HCT116 (cell line): ENCODE measurements at regions not wholly inside any gene's neighbourhood (a gene's known extent, or its start where the extent isn't known, plus 50 kb on each side); places are given as distances from the start of the nearest gene placed in this dataset.

ENCODE experiments used
- CEBPB ChIP-seq: IDR thresholded peaks from 2 replicates; pipeline ENCODE4 v1.6.1; 2012; ENCODE audit warnings: low read depth
- EGR1 ChIP-seq: IDR thresholded peaks from 2 replicates; pipeline ENCODE4 v1.6.1; 2012; ENCODE audit warnings: low read depth
- EZH2 ChIP-seq: fragments of 200-600 bp; sonication (generic); IDR thresholded peaks from 2 replicates; pipeline ENCODE4 v1.6.1; 2017; ENCODE audit warnings: antibody characterized with exemption, mixed run types
- JUND ChIP-seq: IDR thresholded peaks from 2 replicates; pipeline ENCODE4 v1.6.1; 2012
- POLR2A ChIP-seq: IDR thresholded peaks from 2 replicates; pipeline ENCODE4 v1.7.0; 2011; ENCODE audit warnings: borderline replicate concordance; ENCODE audit not compliant: insufficient read depth, insufficient read length; ENCODE audit errors: extremely low read depth
- POLR2AphosphoS5 ChIP-seq: IDR thresholded peaks from 2 replicates; pipeline ENCODE4 v1.6.1; 2011; ENCODE audit warnings: mild to moderate bottlenecking, low read depth, low read length, moderate library complexity
- RAD21 ChIP-seq: IDR thresholded peaks from 2 replicates; pipeline ENCODE4 v1.6.1; 2012; ENCODE audit warnings: low read depth, mild to moderate bottlenecking
- SIN3A ChIP-seq: IDR thresholded peaks from 2 replicates; pipeline ENCODE4 v1.6.1; 2012; ENCODE audit warnings: low read depth
- TCF7L2 ChIP-seq: IDR thresholded peaks from 2 replicates; pipeline ENCODE4 v1.7.0; 2011; ENCODE audit warnings: borderline replicate concordance, inconsistent platforms; ENCODE audit not compliant: insufficient read depth, insufficient read length; ENCODE audit errors: extremely low read depth
- YY1 ChIP-seq: IDR thresholded peaks from 2 replicates; pipeline ENCODE4 v1.6.1; 2011; ENCODE audit warnings: low read length, low read depth, moderate library complexity, mild to moderate bottlenecking; ENCODE audit not compliant: insufficient replicate concordance; ENCODE audit errors: extremely low read depth
- ZNF274 ChIP-seq: fragments of 200-500 bp; sonication (Bioruptor generic); IDR thresholded peaks from 2 replicates; pipeline ENCODE4 v1.6.1; 2014; ENCODE audit warnings: mild to moderate bottlenecking, low read depth, low read length, inconsistent platforms
- TF ChIP-seq, protein P1 (sequence below), 3 experiments: fragments of 200-600 bp in 1 of 3; sonication (generic) in 1 of 3; IDR thresholded peaks in 2 of 3; conservative IDR thresholded peaks in 1 of 3; 2 replicates each; pipeline ENCODE4 v1.5.1; 2012 to 2017; ENCODE audit warnings: low read depth in 2 of 3, low read length in 2 of 3, antibody characterized with exemption in 1 of 3, borderline replicate concordance in 1 of 3, control low read depth in 1 of 3, mild to moderate bottlenecking in 1 of 3, mixed read lengths in 1 of 3, mixed run types in 1 of 3, moderate library complexity in 1 of 3; ENCODE audit not compliant: insufficient read depth in 1 of 3
- TF ChIP-seq, protein P2 (sequence below): IDR thresholded peaks from 2 replicates; pipeline ENCODE4 v1.6.1; 2012; ENCODE audit warnings: low read depth

DNA sequence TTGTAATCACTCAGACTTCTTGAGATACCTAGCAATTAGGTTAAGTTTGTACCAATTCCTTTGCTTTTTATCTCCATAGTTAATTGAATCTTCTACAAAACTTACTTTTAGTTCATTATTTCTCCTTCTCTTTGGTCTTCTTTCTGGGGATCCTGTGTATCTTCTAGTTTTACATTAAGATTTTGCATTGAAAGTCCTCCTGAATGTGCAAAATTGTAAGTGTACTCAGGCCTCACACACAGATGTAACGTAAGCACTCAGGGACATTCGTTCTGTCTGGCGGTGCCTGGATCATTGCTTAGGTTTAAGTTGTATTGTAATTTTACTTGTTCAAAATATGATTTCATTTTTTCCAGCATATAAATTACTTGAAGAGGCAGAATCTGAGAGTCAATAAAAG is 222.6 kb upstream of the CPHXL start:
- TF ChIP-seq, protein P1, sequence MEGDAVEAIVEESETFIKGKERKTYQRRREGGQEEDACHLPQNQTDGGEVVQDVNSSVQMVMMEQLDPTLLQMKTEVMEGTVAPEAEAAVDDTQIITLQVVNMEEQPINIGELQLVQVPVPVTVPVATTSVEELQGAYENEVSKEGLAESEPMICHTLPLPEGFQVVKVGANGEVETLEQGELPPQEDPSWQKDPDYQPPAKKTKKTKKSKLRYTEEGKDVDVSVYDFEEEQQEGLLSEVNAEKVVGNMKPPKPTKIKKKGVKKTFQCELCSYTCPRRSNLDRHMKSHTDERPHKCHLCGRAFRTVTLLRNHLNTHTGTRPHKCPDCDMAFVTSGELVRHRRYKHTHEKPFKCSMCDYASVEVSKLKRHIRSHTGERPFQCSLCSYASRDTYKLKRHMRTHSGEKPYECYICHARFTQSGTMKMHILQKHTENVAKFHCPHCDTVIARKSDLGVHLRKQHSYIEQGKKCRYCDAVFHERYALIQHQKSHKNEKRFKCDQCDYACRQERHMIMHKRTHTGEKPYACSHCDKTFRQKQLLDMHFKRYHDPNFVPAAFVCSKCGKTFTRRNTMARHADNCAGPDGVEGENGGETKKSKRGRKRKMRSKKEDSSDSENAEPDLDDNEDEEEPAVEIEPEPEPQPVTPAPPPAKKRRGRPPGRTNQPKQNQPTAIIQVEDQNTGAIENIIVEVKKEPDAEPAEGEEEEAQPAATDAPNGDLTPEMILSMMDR (IDR thresholded peaks at IDR 0.05 in 2 of 3, conservative IDR thresholded peaks at IDR 0.05 in 1 of 3; ENCODE audit: borderline replicate concordance in 1 of 3, insufficient read depth in 1 of 3, low read depth in 2 of 3, low read length in 2 of 3) = no peak
- TF ChIP-seq ZNF274 (no peak), TCF7L2 (no peak), EZH2 (no peak), POLR2AphosphoS5 (no peak), YY1 (no peak), RAD21 (no peak), CEBPB (no peak), SIN3A (no peak), JUND (no peak), EGR1 (no peak), POLR2A (no peak)
- TF ChIP-seq, protein P2, sequence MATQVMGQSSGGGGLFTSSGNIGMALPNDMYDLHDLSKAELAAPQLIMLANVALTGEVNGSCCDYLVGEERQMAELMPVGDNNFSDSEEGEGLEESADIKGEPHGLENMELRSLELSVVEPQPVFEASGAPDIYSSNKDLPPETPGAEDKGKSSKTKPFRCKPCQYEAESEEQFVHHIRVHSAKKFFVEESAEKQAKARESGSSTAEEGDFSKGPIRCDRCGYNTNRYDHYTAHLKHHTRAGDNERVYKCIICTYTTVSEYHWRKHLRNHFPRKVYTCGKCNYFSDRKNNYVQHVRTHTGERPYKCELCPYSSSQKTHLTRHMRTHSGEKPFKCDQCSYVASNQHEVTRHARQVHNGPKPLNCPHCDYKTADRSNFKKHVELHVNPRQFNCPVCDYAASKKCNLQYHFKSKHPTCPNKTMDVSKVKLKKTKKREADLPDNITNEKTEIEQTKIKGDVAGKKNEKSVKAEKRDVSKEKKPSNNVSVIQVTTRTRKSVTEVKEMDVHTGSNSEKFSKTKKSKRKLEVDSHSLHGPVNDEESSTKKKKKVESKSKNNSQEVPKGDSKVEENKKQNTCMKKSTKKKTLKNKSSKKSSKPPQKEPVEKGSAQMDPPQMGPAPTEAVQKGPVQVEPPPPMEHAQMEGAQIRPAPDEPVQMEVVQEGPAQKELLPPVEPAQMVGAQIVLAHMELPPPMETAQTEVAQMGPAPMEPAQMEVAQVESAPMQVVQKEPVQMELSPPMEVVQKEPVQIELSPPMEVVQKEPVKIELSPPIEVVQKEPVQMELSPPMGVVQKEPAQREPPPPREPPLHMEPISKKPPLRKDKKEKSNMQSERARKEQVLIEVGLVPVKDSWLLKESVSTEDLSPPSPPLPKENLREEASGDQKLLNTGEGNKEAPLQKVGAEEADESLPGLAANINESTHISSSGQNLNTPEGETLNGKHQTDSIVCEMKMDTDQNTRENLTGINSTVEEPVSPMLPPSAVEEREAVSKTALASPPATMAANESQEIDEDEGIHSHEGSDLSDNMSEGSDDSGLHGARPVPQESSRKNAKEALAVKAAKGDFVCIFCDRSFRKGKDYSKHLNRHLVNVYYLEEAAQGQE = no peak
